ENCODE measurements at regions not wholly inside any gene's neighbourhood (a gene's known extent, or its start where the extent isn't known, plus 50 kb on each side); places are given as distances from the start of the nearest gene placed in this dataset.

- Histone ChIP-seq H2AFZ (ENCODE audit: low read depth, low read length) (peak overlapping the region; percentile 12; the same call in 1 of the 2 replicates), H3K27ac (ENCODE audit: extremely low read depth, low read depth, low read length) (no peak overlapping the region), H3K4me2 (ENCODE audit: insufficient read depth, low read length) (no peak overlapping the region), H3K9me3 (replicated peaks; ENCODE audit: control insufficient read depth, insufficient read depth, low read depth, low read length) (no peaks in the 10 kb centered on the region), H3K4me3 (no peak overlapping the region), H3K79me2 (ENCODE audit: control insufficient read depth, insufficient read depth, low read length) (no peaks in the 10 kb centered on the region), H3K27me3 (ENCODE audit: control insufficient read depth in 2 of 2, insufficient read depth in 2 of 2, low read length in 2 of 2) (peaks cover 0 to 5% of the 10 kb centered on the region in 2 experiments; a peak in 1 of 5 replicates), H3K9ac (ENCODE audit: insufficient read depth in 1 of 2, low read depth in 2 of 2, low read length in 2 of 2) (no peak overlapping the region), H4K20me1 (replicated peaks; ENCODE audit: control insufficient read depth, insufficient read depth, low read length) (no peaks in the 10 kb centered on the region), H3K4me1 (replicated peaks in 1 of 2; ENCODE audit: control insufficient read depth in 2 of 2, insufficient read depth in 2 of 2, low read length in 2 of 2) (peaks cover 14 to 31% of the 10 kb centered on the region in 2 experiments), H3K9me1 (ENCODE audit: control insufficient read depth, insufficient read depth, low read length) (no peaks in the 10 kb centered on the region), H3K36me3 (ENCODE audit: control insufficient read depth, insufficient read depth, low read length) (no peaks in the 10 kb centered on the region)
- CTCF ChIA-PET (ENCODE audit: low intra/inter-chr PET ratio), result interaction anchor here (0.9 to 2.5 kb wide), 4 partner anchors 53 to 412 kb away, joined by 3 to 28 read pairs (median 8); no protein-coding TSS in a partner anchor
- POLR2A ChIA-PET, result no interaction called here
- in situ Hi-C loops (cut with MboI), result loop anchor here (5.0 kb wide), 1 partner anchor 200 kb away; no protein-coding TSS in a partner anchor
- intact Hi-C loops (cut with micrococcal nuclease), result loop anchor here (5.0 to 10.0 kb wide), 4 partner anchors 113 to 1053 kb away; partner anchors contain the start of gene DCP2
- FAIRE-seq (no peak), DNase-seq (ENCODE audit: extremely low read depth in 1 of 4, low spot score in 3 of 4) (no peak), ATAC-seq (no peak)
- BruUV-seq (replicated peaks), result no TSS peak
- TF ChIP-seq ATF7 (IDR thresholded peaks at IDR 0.05) (no peak), ASH1L (IDR thresholded peaks at IDR 0.05; ENCODE audit: borderline replicate concordance, low read depth, partially characterized antibody) (no peak), SMARCC2 (IDR thresholded peaks at IDR 0.05; ENCODE audit: low read depth) (no peak), TCF7 (IDR thresholded peaks at IDR 0.05; ENCODE audit: borderline replicate concordance) (no peak), ZNF644 (tag; IDR thresholded peaks at IDR 0.05; ENCODE audit: low read depth) (no peak), ZNF398 (CRISPR knock-in tag; IDR thresholded peaks at IDR 0.05) (no peak), E2F6 (IDR thresholded peaks at IDR 0.05; ENCODE audit: borderline replicate concordance in 1 of 2, extremely low read depth in 1 of 2, insufficient read depth in 1 of 2, insufficient read length in 1 of 2, low read depth in 1 of 2, low read length in 1 of 2, poor library complexity in 1 of 2, severe bottlenecking in 1 of 2) (no peak), SAFB2 (IDR thresholded peaks at IDR 0.05; ENCODE audit: borderline replicate concordance, low read depth, low read length, severe bottlenecking) (no peak), ZBTB1 (CRISPR knock-in tag; IDR thresholded peaks at IDR 0.05; ENCODE audit: borderline replicate concordance, low read depth) (no peak), HBP1 (CRISPR knock-in tag; IDR thresholded peaks at IDR 0.05) (no peak)
- WGBS (ENCODE audit: insufficient coverage, low coverage, missing lambda C conversion rate), result 38% methylated on average over 8 of the region's 9 CpGs
These were observed 133.1 kb upstream of the EPB41L4A start for GRCh38 chr5:112552216-112552615.
